HEK293 (cell line): ENCODE measurements at regions not wholly inside any gene's neighbourhood (a gene's known extent, or its start where the extent isn't known, plus 50 kb on each side); places are given as distances from the start of the nearest gene placed in this dataset.

Experiments used
- CTCF ChIA-PET: fragments of 350-600 bp; formaldehyde crosslinking; extraction: SDS; loops from one replicate; lab custom pipeline; 2021; ENCODE audit warnings: antibody characterized with exemption; lab: Yijun Ruan, JAX
- POLR2A ChIA-PET: fragments of 300-600 bp; formaldehyde crosslinking; extraction: SDS; loops from one replicate; lab custom pipeline; 2020; ENCODE audit warnings: antibody characterized with exemption, inconsistent platforms; lab: Yijun Ruan, JAX
- H3K27ac ChIP-seq: fragments of 200-500 bp; sonication (Bioruptor generic); 2 replicates; pipeline ENCODE4 v1.5.1; 2014; ENCODE audit warnings: low read depth, low read length, control low read depth, inconsistent platforms; ENCODE audit errors: extremely low read depth
- H3K36me3 ChIP-seq, 2 experiments: fragments of 200-500 bp in 1 of 2; sonication (Bioruptor generic) in 1 of 2; 1 replicate in 1 of 2; 2 replicates in 1 of 2; pipeline ENCODE4 v1.5.1; 2014 to 2017; ENCODE audit warnings: inconsistent platforms in 2 of 2, low read length in 2 of 2; ENCODE audit not compliant: control insufficient read depth in 2 of 2, insufficient read depth in 1 of 2
- H3K4me1 ChIP-seq: fragments of 200-500 bp; sonication (Bioruptor generic); 2 replicates; pipeline ENCODE4 v1.5.1; 2014; ENCODE audit warnings: mild to moderate bottlenecking, low read length, inconsistent platforms; ENCODE audit not compliant: control insufficient read depth, insufficient read depth
- H3K4me3 ChIP-seq: 2 replicates; pipeline ENCODE4 v1.5.1; 2011; ENCODE audit warnings: low read depth, mild to moderate bottlenecking, control low read depth, low read length, moderate library complexity
- H3K9me3 ChIP-seq: fragments of 200-500 bp; sonication (Bioruptor generic); 2 replicates; pipeline ENCODE4 v1.5.1; 2014; ENCODE audit warnings: low read depth, low read length, inconsistent platforms; ENCODE audit not compliant: control insufficient read depth, insufficient read depth
- EGR2 ChIP-seq: fragments of 450-650 bp; formaldehyde crosslinking; IDR thresholded peaks from 2 replicates; pipeline ENCODE4 v1.5.1; 2016; ENCODE audit warnings: low read depth, missing biosample characterization, missing genetic modification characterization
- FEZF1 ChIP-seq: fragments of 450-650 bp; formaldehyde crosslinking; IDR thresholded peaks from 2 replicates; pipeline ENCODE4 v1.5.1; 2016; ENCODE audit warnings: missing biosample characterization, missing genetic modification characterization
- HOXA7 ChIP-seq: sonication (generic); formaldehyde crosslinking; IDR thresholded peaks from 2 replicates; pipeline ENCODE4 v1.8.1; 2022; ENCODE audit warnings: missing genetic modification reagents, borderline replicate concordance
- IKZF3 ChIP-seq: fragments of 450-650 bp; IDR thresholded peaks from 2 replicates; pipeline ENCODE4 v1.5.0; 2018; ENCODE audit warnings: missing biosample characterization, mild to moderate bottlenecking, missing genetic modification characterization, moderate library complexity
- TCF7L2 ChIP-seq: IDR thresholded peaks from 2 replicates; pipeline ENCODE4 v1.6.1; 2011; ENCODE audit warnings: low read depth, mild to moderate bottlenecking, inconsistent platforms, low read length, moderate library complexity, borderline replicate concordance
- ZBTB1 ChIP-seq: fragments of 450-650 bp; formaldehyde crosslinking; IDR thresholded peaks from 2 replicates; pipeline ENCODE4 v1.5.1; 2016; ENCODE audit warnings: missing biosample characterization, missing genetic modification characterization
- ZBTB21 ChIP-seq: fragments of 450-650 bp; formaldehyde crosslinking; IDR thresholded peaks from 2 replicates; pipeline ENCODE4 v1.5.1; 2017; ENCODE audit warnings: missing biosample characterization, missing genetic modification characterization
- ZBTB6 ChIP-seq: fragments of 450-650 bp; formaldehyde crosslinking; IDR thresholded peaks from 2 replicates; pipeline ENCODE4 v1.5.1; 2017; ENCODE audit warnings: missing biosample characterization, missing genetic modification characterization
- ZNF10 ChIP-seq: fragments of 450-650 bp; formaldehyde crosslinking; IDR thresholded peaks from 2 replicates; pipeline ENCODE4 v1.5.1; 2017; ENCODE audit warnings: missing biosample characterization, missing genetic modification characterization
- ZNF610 ChIP-seq: fragments of 450-650 bp; formaldehyde crosslinking; IDR thresholded peaks from 2 replicates; pipeline ENCODE4 v1.5.1; 2016; ENCODE audit warnings: missing biosample characterization, missing genetic modification characterization, borderline replicate concordance
- ZSCAN4 ChIP-seq: fragments of 450-650 bp; formaldehyde crosslinking; IDR thresholded peaks from 2 replicates; pipeline ENCODE4 v1.5.1; 2017; ENCODE audit warnings: missing biosample characterization, missing genetic modification characterization
- TF ChIP-seq, protein P1 (sequence below): fragments of 450-650 bp; formaldehyde crosslinking; IDR thresholded peaks from 2 replicates; pipeline ENCODE4 v1.5.1; 2016; ENCODE audit warnings: missing biosample characterization, missing genetic modification characterization
- TF ChIP-seq, protein P2 (sequence below): fragments of 450-650 bp; formaldehyde crosslinking; IDR thresholded peaks from 2 replicates; pipeline ENCODE4 v1.5.1; 2016; ENCODE audit warnings: missing biosample characterization, missing genetic modification characterization, low read depth
- TF ChIP-seq, protein P3 (sequence below): fragments of 450-650 bp; formaldehyde crosslinking; IDR thresholded peaks from 2 replicates; pipeline ENCODE4 v1.5.1; 2016; ENCODE audit warnings: missing biosample characterization, missing genetic modification characterization

DNA sequence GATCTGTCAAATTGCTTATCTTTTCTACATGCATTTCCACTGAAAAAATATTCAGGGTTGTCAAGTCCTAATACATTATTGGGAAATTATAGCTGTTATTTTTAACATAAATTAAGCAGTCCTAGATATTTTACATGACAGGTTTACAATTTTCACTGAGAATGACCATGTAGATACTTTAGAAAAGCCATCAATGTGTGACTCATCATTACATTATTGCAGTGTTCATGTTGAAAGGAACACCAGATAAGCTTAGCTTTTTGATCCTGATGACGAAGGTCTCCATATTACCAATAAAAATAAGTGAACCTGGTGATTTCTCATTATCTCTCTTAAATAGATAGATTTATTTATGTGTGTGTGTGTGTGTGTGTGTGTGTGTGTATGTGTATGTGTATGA, 529.5 kb upstream of the PCDH15 start:
- 0 out of 2 replicates have a peak, but pooled peaks have one; percentile 9 for TF ChIP-seq FEZF1 (tag by site-specific recombination)
- TF ChIP-seq ZSCAN4 (tag by site-specific recombination), result peak; percentile 32; the same call in 1 of the 2 replicates
- no peak for TF ChIP-seq ZBTB1 (tag by site-specific recombination)
- TF ChIP-seq HOXA7 (CRISPR knock-in tag), result no peak
- TF ChIP-seq, protein P1, sequence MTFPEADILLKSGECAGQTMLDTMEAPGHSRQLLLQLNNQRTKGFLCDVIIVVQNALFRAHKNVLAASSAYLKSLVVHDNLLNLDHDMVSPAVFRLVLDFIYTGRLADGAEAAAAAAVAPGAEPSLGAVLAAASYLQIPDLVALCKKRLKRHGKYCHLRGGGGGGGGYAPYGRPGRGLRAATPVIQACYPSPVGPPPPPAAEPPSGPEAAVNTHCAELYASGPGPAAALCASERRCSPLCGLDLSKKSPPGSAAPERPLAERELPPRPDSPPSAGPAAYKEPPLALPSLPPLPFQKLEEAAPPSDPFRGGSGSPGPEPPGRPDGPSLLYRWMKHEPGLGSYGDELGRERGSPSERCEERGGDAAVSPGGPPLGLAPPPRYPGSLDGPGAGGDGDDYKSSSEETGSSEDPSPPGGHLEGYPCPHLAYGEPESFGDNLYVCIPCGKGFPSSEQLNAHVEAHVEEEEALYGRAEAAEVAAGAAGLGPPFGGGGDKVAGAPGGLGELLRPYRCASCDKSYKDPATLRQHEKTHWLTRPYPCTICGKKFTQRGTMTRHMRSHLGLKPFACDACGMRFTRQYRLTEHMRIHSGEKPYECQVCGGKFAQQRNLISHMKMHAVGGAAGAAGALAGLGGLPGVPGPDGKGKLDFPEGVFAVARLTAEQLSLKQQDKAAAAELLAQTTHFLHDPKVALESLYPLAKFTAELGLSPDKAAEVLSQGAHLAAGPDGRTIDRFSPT (tag by site-specific recombination), result peak; percentile 86
- peak; percentile 73; the same call in 1 of the 2 replicates for TF ChIP-seq TCF7L2
- TF ChIP-seq ZNF610 (tag by site-specific recombination), result no peak
- POLR2A ChIA-PET, result no interaction called here
- Histone ChIP-seq H3K9me3 (no peaks in the 10 kb centered on the region), H3K4me1 (no peaks in the 10 kb centered on the region), H3K27ac (no peak overlapping the region), H3K4me3 (no peak overlapping the region), H3K36me3 (no peaks in the 10 kb centered on the region)
- CTCF ChIA-PET, result interaction anchor here (0.7 kb wide), 1 partner anchor 343 kb away, joined by 4 read pairs; no protein-coding TSS in a partner anchor

GRCh38 chr10:55329796-55330195, 528.8 kb upstream of the PCDH15 start:
- Histone ChIP-seq H3K4me3 (no peak overlapping the region), H3K36me3 (no peaks in the 10 kb centered on the region), H3K9me3 (no peaks in the 10 kb centered on the region)
- TF ChIP-seq HOXA7 (CRISPR knock-in tag) (no peak), ZBTB21 (tag by site-specific recombination) (no peak), IKZF3 (tag by site-specific recombination) (no peak), ZNF10 (tag by site-specific recombination) (no peak), ZBTB6 (no peak), EGR2 (tag by site-specific recombination) (no peak)
- TF ChIP-seq, protein P2, sequence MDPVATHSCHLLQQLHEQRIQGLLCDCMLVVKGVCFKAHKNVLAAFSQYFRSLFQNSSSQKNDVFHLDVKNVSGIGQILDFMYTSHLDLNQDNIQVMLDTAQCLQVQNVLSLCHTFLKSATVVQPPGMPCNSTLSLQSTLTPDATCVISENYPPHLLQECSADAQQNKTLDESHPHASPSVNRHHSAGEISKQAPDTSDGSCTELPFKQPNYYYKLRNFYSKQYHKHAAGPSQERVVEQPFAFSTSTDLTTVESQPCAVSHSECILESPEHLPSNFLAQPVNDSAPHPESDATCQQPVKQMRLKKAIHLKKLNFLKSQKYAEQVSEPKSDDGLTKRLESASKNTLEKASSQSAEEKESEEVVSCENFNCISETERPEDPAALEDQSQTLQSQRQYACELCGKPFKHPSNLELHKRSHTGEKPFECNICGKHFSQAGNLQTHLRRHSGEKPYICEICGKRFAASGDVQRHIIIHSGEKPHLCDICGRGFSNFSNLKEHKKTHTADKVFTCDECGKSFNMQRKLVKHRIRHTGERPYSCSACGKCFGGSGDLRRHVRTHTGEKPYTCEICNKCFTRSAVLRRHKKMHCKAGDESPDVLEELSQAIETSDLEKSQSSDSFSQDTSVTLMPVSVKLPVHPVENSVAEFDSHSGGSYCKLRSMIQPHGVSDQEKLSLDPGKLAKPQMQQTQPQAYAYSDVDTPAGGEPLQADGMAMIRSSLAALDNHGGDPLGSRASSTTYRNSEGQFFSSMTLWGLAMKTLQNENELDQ (tag by site-specific recombination), result no peak
- TF ChIP-seq, protein P3, sequence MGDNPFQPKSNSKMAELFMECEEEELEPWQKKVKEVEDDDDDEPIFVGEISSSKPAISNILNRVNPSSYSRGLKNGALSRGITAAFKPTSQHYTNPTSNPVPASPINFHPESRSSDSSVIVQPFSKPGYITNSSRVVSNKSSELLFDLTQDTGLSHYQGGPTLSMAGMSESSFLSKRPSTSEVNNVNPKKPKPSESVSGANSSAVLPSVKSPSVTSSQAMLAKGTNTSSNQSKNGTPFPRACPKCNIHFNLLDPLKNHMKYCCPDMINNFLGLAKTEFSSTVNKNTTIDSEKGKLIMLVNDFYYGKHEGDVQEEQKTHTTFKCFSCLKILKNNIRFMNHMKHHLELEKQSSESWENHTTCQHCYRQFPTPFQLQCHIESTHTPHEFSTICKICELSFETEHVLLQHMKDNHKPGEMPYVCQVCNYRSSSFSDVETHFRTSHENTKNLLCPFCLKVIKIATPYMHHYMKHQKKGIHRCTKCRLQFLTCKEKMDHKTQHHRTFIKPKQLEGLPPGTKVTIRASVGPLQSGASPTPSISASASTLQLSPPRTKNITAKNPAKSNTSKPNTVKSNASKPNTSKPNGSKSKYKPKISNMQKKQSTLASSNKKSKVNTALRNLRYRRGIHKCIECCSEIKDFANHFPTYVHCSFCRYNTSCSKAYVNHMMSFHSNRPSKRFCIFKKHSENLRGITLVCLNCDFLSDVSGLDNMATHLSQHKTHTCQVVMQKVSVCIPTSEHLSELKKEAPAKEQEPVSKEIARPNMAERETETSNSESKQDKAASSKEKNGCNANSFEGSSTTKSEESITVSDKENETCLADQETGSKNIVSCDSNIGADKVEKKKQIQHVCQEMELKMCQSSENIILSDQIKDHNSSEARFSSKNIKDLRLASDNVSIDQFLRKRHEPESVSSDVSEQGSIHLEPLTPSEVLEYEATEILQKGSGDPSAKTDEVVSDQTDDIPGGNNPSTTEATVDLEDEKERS, result no peak
- TF ChIP-seq, all 188 proteins: peak for 0
- Histone ChIP-seq H3K27ac (no peak overlapping the region), H3K4me1 (no peaks in the 10 kb centered on the region)
- POLR2A ChIA-PET, result no interaction called here
- CTCF ChIA-PET, result no interaction called here
